Natural killer cell (primary cell): ENCODE measurements at regions not wholly inside any gene's neighbourhood (a gene's known extent, or its start where the extent isn't known, plus 50 kb on each side); places are given as distances from the start of the nearest gene placed in this dataset.

Experiments used
- ATAC-seq, 3 donors: fragments of 150-1000 bp in 2 of 3; fragments of 200-7000 bp in 1 of 3; cut with Tn5 transposase; 1 replicate in 1 of 3; 2 replicates in 2 of 3; pipeline ENCODE4 v1.10.0; 2021; ENCODE audit warnings: mild to moderate bottlenecking in 2 of 3, moderate library complexity in 2 of 3
- DNase-seq, 2 donors: peaks; one replicate each; pipeline versions ENCODE4 v3.0.0 to v3.0.0-alpha.2; 2013 to 2021; ENCODE audit warnings: mixed read lengths in 1 of 2
- H3K27ac ChIP-seq: one replicate; pipeline ENCODE4 v1.5.1; 2013; ENCODE audit warnings: mild to moderate bottlenecking, low read length
- H3K27me3 ChIP-seq: one replicate; pipeline ENCODE4 v1.6.1; 2013; ENCODE audit warnings: low read length; ENCODE audit not compliant: control insufficient read depth, insufficient read depth
- H3K36me3 ChIP-seq: one replicate; pipeline ENCODE4 v1.6.1; 2013; ENCODE audit warnings: low read length; ENCODE audit not compliant: control insufficient read depth, insufficient read depth
- H3K4me1 ChIP-seq: one replicate; pipeline ENCODE4 v1.6.1; 2013; ENCODE audit warnings: low read length; ENCODE audit not compliant: control insufficient read depth, insufficient read depth
- H3K4me3 ChIP-seq: one replicate; pipeline ENCODE4 v1.5.1; 2013; ENCODE audit warnings: low read length
- H3K9me3 ChIP-seq: one replicate; pipeline ENCODE4 v1.6.1; 2013; ENCODE audit warnings: low read length; ENCODE audit not compliant: control insufficient read depth, insufficient read depth
- H3K27ac Mint-ChIP-seq, 2 donors: one replicate each; pipeline ENCODE4 v1.8.0; 2022; ENCODE audit warnings: mild to moderate bottlenecking in 2 of 2, mixed read lengths in 2 of 2, moderate library complexity in 1 of 2
- H3K27me3 Mint-ChIP-seq, 2 donors: one replicate each; pipeline ENCODE4 v1.8.0; 2022; ENCODE audit warnings: low read depth in 2 of 2, mixed read lengths in 2 of 2
- H3K36me3 Mint-ChIP-seq: one replicate; pipeline ENCODE4 v1.8.0; 2022; ENCODE audit warnings: mixed read lengths
- H3K4me1 Mint-ChIP-seq, 2 donors: one replicate each; pipeline ENCODE4 v1.8.0; 2022; ENCODE audit warnings: mixed read lengths in 2 of 2
- H3K4me3 Mint-ChIP-seq: one replicate; pipeline ENCODE4 v1.8.0; 2022; ENCODE audit warnings: mild to moderate bottlenecking, moderate library complexity, mixed read lengths
- H3K9me3 Mint-ChIP-seq, 2 donors: one replicate each; pipeline ENCODE4 v1.8.0; 2022; ENCODE audit warnings: mixed read lengths in 2 of 2
- CTCF ChIP-seq: fragments of 200-600 bp; IDR thresholded peaks from one replicate; pipeline ENCODE4 v1.8.0; 2022; ENCODE audit warnings: antibody characterized with exemption
- WGBS: methylation state at CpG from one replicate; pipeline ENCODE4 v1.1.7; 2013; ENCODE audit warnings: missing lambda C conversion rate; ENCODE audit not compliant: insufficient coverage; 5-methylcytosine and 5-hydroxymethylcytosine counted together
- intact Hi-C: fragments of 100-400 bp; cut with micrococcal nuclease; formaldehyde crosslinking; loops from one replicate; pipeline ENCODE4 v1.14.2; 2022

- peaks cover 4% of the 10 kb centered on the region for H3K4me1 ChIP-seq
- H3K27ac ChIP-seq: no peak overlapping the region
- intact Hi-C loops: no loop called here
- no peak overlapping the region for H3K27ac Mint-ChIP-seq
- H3K9me3 Mint-ChIP-seq: no peaks in the 10 kb centered on the region
- H3K4me3 ChIP-seq: no peak overlapping the region
- H3K27me3 ChIP-seq: no peaks in the 10 kb centered on the region
- peaks cover 0 to under 1% of the 10 kb centered on the region in 2 donors for H3K27me3 Mint-ChIP-seq
- ATAC-seq (no peak), DNase-seq (no peak)
- peaks cover 12 to 13% of the 10 kb centered on the region in 2 donors for H3K4me1 Mint-ChIP-seq
- TF ChIP-seq CTCF: no peak
- H3K4me3 Mint-ChIP-seq: no peak overlapping the region
- H3K9me3 ChIP-seq: no peaks in the 10 kb centered on the region
- no peaks in the 10 kb centered on the region for H3K36me3 ChIP-seq
- H3K36me3 Mint-ChIP-seq: no peaks in the 10 kb centered on the region
- WGBS: 93% methylated on average over 5 of the region's 5 CpGs
Measured at GRCh38 chr7:142483659-142484317, 225.9 kb upstream of the PRSS58 start.

- H3K4me3 Mint-ChIP-seq: no peak overlapping the region
- intact Hi-C loops: no loop called here
- H3K4me3 ChIP-seq: no peak overlapping the region
Measured at GRCh38 chr7:142482891-142483658, 225.2 kb upstream of the PRSS58 start.

GRCh38 chr7:142481548-142481947 is 223.7 kb upstream of the PRSS58 start:
- Histone ChIP-seq H3K4me1 (peaks cover 8% of the 10 kb centered on the region), H3K27ac (no peak overlapping the region), H3K4me3 (no peak overlapping the region), H3K36me3 (no peaks in the 10 kb centered on the region), H3K27me3 (no peaks in the 10 kb centered on the region), H3K9me3 (no peaks in the 10 kb centered on the region)
- 94% methylated on average over 2 of the region's 2 CpGs for WGBS
- Mint-ChIP-seq H3K27ac (no peak overlapping the region), H3K9me3 (no peaks in the 10 kb centered on the region), H3K27me3 (peaks cover 4 to 8% of the 10 kb centered on the region in 2 donors), H3K4me3 (no peak overlapping the region), H3K36me3 (no peaks in the 10 kb centered on the region), H3K4me1 (peaks cover 28 to 32% of the 10 kb centered on the region in 2 donors)
- TF ChIP-seq CTCF: no peak
- DNase-seq (peak in 1 of 2 donors; percentile 21), ATAC-seq (no peak)
- intact Hi-C loops: no loop called here

More at GRCh38 chr7:142482891-142483658, 225.2 kb upstream of the PRSS58 start:
- Histone ChIP-seq H3K27ac (no peak overlapping the region), H3K9me3 (no peaks in the 10 kb centered on the region), H3K36me3 (no peaks in the 10 kb centered on the region), H3K27me3 (no peaks in the 10 kb centered on the region), H3K4me1 (peaks cover 4% of the 10 kb centered on the region)
- ATAC-seq (peak; percentile 66 to 81 (median 67)), DNase-seq (peak in 1 of 2 donors; percentile 77)
- 26% methylated on average over 8 of the region's 9 CpGs for WGBS
- Mint-ChIP-seq H3K9me3 (no peaks in the 10 kb centered on the region), H3K4me1 (peaks cover 19 to 20% of the 10 kb centered on the region in 2 donors), H3K36me3 (no peaks in the 10 kb centered on the region), H3K27ac (no peak overlapping the region), H3K27me3 (peaks cover 4 to 7% of the 10 kb centered on the region in 2 donors)
- peak; percentile 62 for TF ChIP-seq CTCF
